HUDEP-2 (cell line): ENCODE measurements at regions not wholly inside any gene's neighbourhood (a gene's known extent, or its start where the extent isn't known, plus 50 kb on each side); places are given as distances from the start of the nearest gene placed in this dataset.
"Not testable (repeated sequence)": the region's sequence is repeated elsewhere in the genome, so short reads cannot be mapped to it uniquely, and the experiment has no call there.

Experiments
- DNase-seq, 76 experiments: peaks; one replicate each; lab custom pipeline; 2025; ENCODE audit not compliant: unreplicated experiment in 76 of 76; lab: John Stamatoyannopoulos, UW

GRCh38 chr18:14342170-14342569 lies 201.2 kb downstream of the POTEC start:
- DNase-seq: not testable (repeated sequence)

GRCh38 chr18:14336017-14336416 lies 203.8 kb upstream of the ZNF519 start:
- DNase-seq: not testable (repeated sequence)

GRCh38 chr18:14321217-14321616 lies 189.0 kb upstream of the ZNF519 start:
- not testable (repeated sequence) for DNase-seq

GRCh38 chr18:14301255-14301654 lies 169.0 kb upstream of the ZNF519 start:
- not testable (repeated sequence) for DNase-seq

- not testable (repeated sequence) for DNase-seq
Observed at GRCh38 chr18:14295081-14295480, 162.8 kb upstream of the ZNF519 start.

- no peak for DNase-seq
Observed at GRCh38 chr18:14285053-14285452, 152.8 kb upstream of the ZNF519 start.

GRCh38 chr18:14275391-14275790 lies 143.2 kb upstream of the ZNF519 start:
- not testable (repeated sequence) for DNase-seq

GRCh38 chr18:14265637-14266410 lies 133.6 kb upstream of the ZNF519 start:
- not testable (repeated sequence) for DNase-seq

GRCh38 chr18:14262786-14263185 lies 130.6 kb upstream of the ZNF519 start:
- DNase-seq: not testable (repeated sequence)

- DNase-seq: not testable (repeated sequence)
Observed at GRCh38 chr18:14250084-14250677, 117.9 kb upstream of the ZNF519 start.

GRCh38 chr18:14239224-14239623 lies 107.0 kb upstream of the ZNF519 start:
- not testable (repeated sequence) for DNase-seq

- DNase-seq: peak in 3 of 76 experiments; percentile 4 to 20 (median 10)
Observed at GRCh38 chr18:14236356-14237048, 104.3 kb upstream of the ZNF519 start.

- not testable (repeated sequence) for DNase-seq
Observed at GRCh38 chr18:14225286-14225679, 93.0 kb upstream of the ZNF519 start.

GRCh38 chr18:14224551-14225285 lies 92.5 kb upstream of the ZNF519 start:
- not testable (repeated sequence) for DNase-seq

- not testable (repeated sequence) for DNase-seq
Observed at GRCh38 chr18:14223919-14224318, 91.7 kb upstream of the ZNF519 start.

GRCh38 chr18:14223231-14223822 lies 91.1 kb upstream of the ZNF519 start:
- not testable (repeated sequence) for DNase-seq

- DNase-seq: not testable (repeated sequence)
Observed at GRCh38 chr18:14222354-14223221, 90.4 kb upstream of the ZNF519 start.

- no peak for DNase-seq
Observed at GRCh38 chr18:14221689-14222088, 89.5 kb upstream of the ZNF519 start.

GRCh38 chr18:14215952-14216351 lies 83.7 kb upstream of the ZNF519 start:
- not testable (repeated sequence) for DNase-seq
